Lung (tissue), 11 donors: ENCODE measurements at regions not wholly inside any gene's neighbourhood (a gene's known extent, or its start where the extent isn't known, plus 50 kb on each side); places are given as distances from the start of the nearest gene placed in this dataset.
A peak's percentile ranks its signal among the peaks of the same experiment; 100 is the strongest.

Experiments
- ATAC-seq: fragments of 200-7000 bp; cut with Tn5 transposase; one replicate; pipeline ENCODE4 v1.9.1; 2020; ENCODE audit warnings: moderate number of reproducible peaks; ENCODE audit not compliant: insufficient read depth, low FRiP score
- DNase-seq, 3 donors: peaks; one replicate each; pipeline ENCODE4 v3.0.0-alpha.2; 2013 to 2017
- H3K27ac ChIP-seq, 2 donors: one replicate each; pipeline ENCODE4 v1.5.1; 2013; ENCODE audit warnings: mild to moderate bottlenecking in 2 of 2, moderate library complexity in 2 of 2, control low read depth in 1 of 2, inconsistent platforms in 1 of 2, low read depth in 1 of 2, low read length in 1 of 2
- H3K27me3 ChIP-seq, 3 donors: one replicate each; pipeline ENCODE4 v1.5.1; 2013; ENCODE audit warnings: low read length in 2 of 3; ENCODE audit not compliant: control insufficient read depth in 3 of 3, insufficient read depth in 3 of 3
- H3K36me3 ChIP-seq, 4 donors: one replicate each; pipeline ENCODE4 v1.5.1; 2013; ENCODE audit warnings: low read length in 4 of 4, mild to moderate bottlenecking in 1 of 4, moderate library complexity in 1 of 4; ENCODE audit not compliant: control insufficient read depth in 4 of 4, insufficient read depth in 4 of 4
- H3K4me1 ChIP-seq, 5 donors: one replicate each; pipeline ENCODE4 v1.5.1; 2013; ENCODE audit warnings: low read length in 5 of 5, mild to moderate bottlenecking in 2 of 5, moderate library complexity in 1 of 5; ENCODE audit not compliant: control insufficient read depth in 5 of 5, insufficient read depth in 5 of 5
- H3K4me3 ChIP-seq: one replicate; pipeline ENCODE4 v1.5.1; 2013; ENCODE audit warnings: mild to moderate bottlenecking, control low read depth, moderate library complexity
- H3K9ac ChIP-seq, 2 donors: one replicate each; pipeline ENCODE4 v1.5.1; 2013; ENCODE audit warnings: low read length in 2 of 2, control low read depth in 1 of 2; ENCODE audit not compliant: insufficient read depth in 1 of 2
- H3K9me3 ChIP-seq, 4 donors: one replicate each; pipeline ENCODE4 v1.5.1; 2013; ENCODE audit warnings: low read length in 3 of 4, mild to moderate bottlenecking in 1 of 4, moderate library complexity in 1 of 4; ENCODE audit not compliant: control insufficient read depth in 4 of 4, insufficient read depth in 3 of 4
- WGBS, 2 donors: extraction: QIAGEN DNeasy Blood & Tissue Kit; methylation state at CpG; one replicate each; pipeline ENCODE4 v1.1.7; 2013; 5-methylcytosine and 5-hydroxymethylcytosine counted together
- TF ChIP-seq, protein P1 (sequence below): IDR thresholded peaks from 2 replicates; pipeline ENCODE4 v1.5.1; 2012; ENCODE audit warnings: mild to moderate bottlenecking; ENCODE audit errors: control extremely low read depth, extremely low read depth
- donor health status: control.
- donor health status: control.
- donor health status: Bipolar disorder and iron deficiency.
- donor health status: healthy.
- donor health status: DM: yes; HTN: yes; CAD: no.

DNA sequence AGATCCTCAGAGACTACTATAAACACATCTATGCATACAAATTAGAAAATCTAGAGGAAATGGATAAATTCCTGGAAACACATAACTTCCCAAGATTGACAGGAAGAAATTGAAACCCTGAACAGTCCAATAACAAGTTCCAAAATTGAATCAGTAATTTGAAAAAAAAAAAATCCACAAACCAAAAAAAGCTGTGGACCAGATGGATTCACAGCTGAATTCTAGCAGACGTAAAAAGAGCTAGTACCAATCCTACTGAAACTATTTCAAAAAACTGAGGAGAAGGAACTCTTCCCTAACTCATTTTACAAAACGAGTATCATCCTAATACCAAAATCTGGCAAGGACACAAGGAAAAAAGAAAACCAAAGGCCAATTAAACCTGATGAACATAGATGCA, 77.0 kb upstream of the FXR1 start:
- Histone ChIP-seq H3K27me3 (no peaks in the 10 kb centered on the region), H3K27ac (no peak overlapping the region), H3K36me3 (no peaks in the 10 kb centered on the region), H3K4me1 (no peaks in the 10 kb centered on the region), H3K9ac (no peak overlapping the region), H3K9me3 (no peaks in the 10 kb centered on the region), H3K4me3 (no peak overlapping the region)
- DNase-seq (no peak), ATAC-seq (no peak)
- WGBS, 2 donors, result 78 to 85% methylated on average over 2 of the region's 2 CpGs
- TF ChIP-seq, protein P1, sequence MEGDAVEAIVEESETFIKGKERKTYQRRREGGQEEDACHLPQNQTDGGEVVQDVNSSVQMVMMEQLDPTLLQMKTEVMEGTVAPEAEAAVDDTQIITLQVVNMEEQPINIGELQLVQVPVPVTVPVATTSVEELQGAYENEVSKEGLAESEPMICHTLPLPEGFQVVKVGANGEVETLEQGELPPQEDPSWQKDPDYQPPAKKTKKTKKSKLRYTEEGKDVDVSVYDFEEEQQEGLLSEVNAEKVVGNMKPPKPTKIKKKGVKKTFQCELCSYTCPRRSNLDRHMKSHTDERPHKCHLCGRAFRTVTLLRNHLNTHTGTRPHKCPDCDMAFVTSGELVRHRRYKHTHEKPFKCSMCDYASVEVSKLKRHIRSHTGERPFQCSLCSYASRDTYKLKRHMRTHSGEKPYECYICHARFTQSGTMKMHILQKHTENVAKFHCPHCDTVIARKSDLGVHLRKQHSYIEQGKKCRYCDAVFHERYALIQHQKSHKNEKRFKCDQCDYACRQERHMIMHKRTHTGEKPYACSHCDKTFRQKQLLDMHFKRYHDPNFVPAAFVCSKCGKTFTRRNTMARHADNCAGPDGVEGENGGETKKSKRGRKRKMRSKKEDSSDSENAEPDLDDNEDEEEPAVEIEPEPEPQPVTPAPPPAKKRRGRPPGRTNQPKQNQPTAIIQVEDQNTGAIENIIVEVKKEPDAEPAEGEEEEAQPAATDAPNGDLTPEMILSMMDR, result no peak

DNA sequence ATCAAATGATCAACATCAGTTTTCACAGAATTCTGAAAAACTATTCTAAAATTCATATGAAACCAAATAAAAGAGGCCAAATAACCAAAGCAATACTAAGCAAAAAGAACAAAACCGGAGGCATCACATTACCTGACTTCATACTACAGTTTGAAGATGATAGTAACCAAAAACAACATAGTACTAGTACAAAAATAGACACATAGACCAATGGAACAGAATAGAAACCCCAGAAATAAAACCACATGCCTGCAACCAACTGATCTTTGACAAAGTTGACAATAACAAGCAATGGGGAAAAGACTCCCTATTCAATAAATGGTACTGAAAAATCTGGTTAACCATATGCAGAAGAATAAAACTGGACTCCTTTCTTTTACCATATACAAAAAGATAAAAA, 75.7 kb upstream of the FXR1 start:
- Histone ChIP-seq H3K9ac (no peak overlapping the region), H3K9me3 (peaks cover 0 to 8% (median 0%) of the 10 kb centered on the region in 4 donors), H3K4me1 (no peaks in the 10 kb centered on the region), H3K4me3 (no peak overlapping the region), H3K27me3 (no peaks in the 10 kb centered on the region), H3K27ac (no peak overlapping the region), H3K36me3 (no peaks in the 10 kb centered on the region)
- DNase-seq (no peak), ATAC-seq (no peak)
- 93 to 94% methylated on average over 1 of the region's 1 CpG for WGBS, 2 donors
- TF ChIP-seq, protein P1, result no peak

- H3K9ac ChIP-seq, result no peak overlapping the region
- DNase-seq (no peak), ATAC-seq (no peak)
- WGBS, 2 donors, result 61 to 64% methylated on average over 2 of the region's 2 CpGs
- TF ChIP-seq, protein P1, result no peak
- H3K4me1 ChIP-seq, result no peaks in the 10 kb centered on the region
- H3K27ac ChIP-seq, result no peak overlapping the region
- H3K36me3 ChIP-seq, result no peaks in the 10 kb centered on the region
- no peaks in the 10 kb centered on the region for H3K27me3 ChIP-seq
- peaks cover 0 to 4% (median 2%) of the 10 kb centered on the region in 4 donors for H3K9me3 ChIP-seq
- no peak overlapping the region for H3K4me3 ChIP-seq
These were observed 57.6 kb upstream of the FXR1 start for GRCh38 chr3:180854887-180855286.

DNA sequence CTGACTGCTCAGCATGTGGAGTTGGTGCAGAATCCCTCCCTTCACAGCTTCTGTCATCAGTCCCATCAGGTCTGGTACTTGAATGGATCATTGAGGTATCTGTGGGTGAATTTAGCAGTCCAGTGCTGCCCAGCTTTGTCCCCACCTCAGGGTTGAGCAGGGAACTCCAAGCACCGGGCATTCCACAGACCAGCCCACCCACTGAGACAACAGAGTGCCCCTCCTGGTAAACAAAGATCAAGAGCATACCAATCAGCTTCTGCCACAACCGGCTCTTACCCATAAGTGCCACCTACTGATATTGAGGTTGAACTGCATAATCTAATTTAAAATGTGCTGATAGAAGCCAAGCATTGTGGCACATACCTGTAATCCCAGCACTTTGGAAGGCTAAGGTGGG, 57.1 kb upstream of the FXR1 start:
- no peak overlapping the region for H3K27ac ChIP-seq
- ATAC-seq (no peak), DNase-seq (peak in 1 of 3 donors; percentile 1)
- no peak overlapping the region for H3K9ac ChIP-seq
- WGBS, 2 donors, result 4 to 12% methylated on average over 2 of the region's 2 CpGs
- H3K4me3 ChIP-seq, result no peak overlapping the region
- no peaks in the 10 kb centered on the region for H3K4me1 ChIP-seq
- H3K9me3 ChIP-seq, result peaks cover 0 to 4% (median 2%) of the 10 kb centered on the region in 4 donors
- TF ChIP-seq, protein P1, result no peak
- no peaks in the 10 kb centered on the region for H3K36me3 ChIP-seq
- no peaks in the 10 kb centered on the region for H3K27me3 ChIP-seq
